GM18499 (cell line): ENCODE measurements at regions not wholly inside any gene's neighbourhood (a gene's known extent, or its start where the extent isn't known, plus 50 kb on each side); places are given as distances from the start of the nearest gene placed in this dataset.

Experiments used
- ATAC-seq: cut with Tn5 transposase; IDR thresholded peaks from one replicate; pipeline ENCODE4 v1.9.1; 2021; ENCODE audit warnings: moderate number of reproducible peaks; ENCODE audit not compliant: insufficient read depth, unreplicated experiment

DNA sequence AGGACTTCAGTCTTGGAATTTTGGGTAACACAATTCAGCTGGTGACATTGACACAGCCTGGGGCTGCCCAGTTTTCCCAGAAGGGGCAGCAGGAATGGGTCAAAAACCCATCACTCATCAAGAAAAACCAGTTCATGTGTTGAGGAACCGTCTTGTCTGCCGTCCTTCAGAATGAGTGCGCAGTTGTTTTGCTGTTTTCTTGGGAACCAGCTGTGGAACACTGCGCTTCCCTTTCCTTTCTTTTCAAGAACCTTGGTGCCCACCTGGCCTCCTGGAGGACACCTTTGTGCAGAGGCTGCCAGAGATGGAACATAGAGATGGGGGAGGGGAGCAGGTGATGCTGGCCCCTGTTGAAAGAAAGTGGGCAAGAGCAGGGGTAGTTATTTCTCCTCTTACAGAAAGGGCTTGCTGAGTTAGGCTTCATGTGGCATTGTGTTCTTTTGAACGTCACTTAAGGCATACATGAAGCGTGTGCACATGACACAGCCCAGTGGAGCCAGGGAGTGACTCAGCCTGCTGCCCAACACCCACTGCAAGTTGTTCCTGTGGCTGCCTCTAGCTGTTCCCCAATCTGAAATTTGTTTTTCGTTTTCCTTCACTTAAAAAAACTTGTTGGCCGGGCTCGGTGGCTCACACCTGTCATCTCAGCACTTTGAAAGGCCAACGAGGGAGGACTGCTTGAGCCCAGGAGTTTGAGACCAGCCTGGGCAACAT, 87.4 kb upstream of the TNS3 start:
- peak; percentile 80 for ATAC-seq

DNA sequence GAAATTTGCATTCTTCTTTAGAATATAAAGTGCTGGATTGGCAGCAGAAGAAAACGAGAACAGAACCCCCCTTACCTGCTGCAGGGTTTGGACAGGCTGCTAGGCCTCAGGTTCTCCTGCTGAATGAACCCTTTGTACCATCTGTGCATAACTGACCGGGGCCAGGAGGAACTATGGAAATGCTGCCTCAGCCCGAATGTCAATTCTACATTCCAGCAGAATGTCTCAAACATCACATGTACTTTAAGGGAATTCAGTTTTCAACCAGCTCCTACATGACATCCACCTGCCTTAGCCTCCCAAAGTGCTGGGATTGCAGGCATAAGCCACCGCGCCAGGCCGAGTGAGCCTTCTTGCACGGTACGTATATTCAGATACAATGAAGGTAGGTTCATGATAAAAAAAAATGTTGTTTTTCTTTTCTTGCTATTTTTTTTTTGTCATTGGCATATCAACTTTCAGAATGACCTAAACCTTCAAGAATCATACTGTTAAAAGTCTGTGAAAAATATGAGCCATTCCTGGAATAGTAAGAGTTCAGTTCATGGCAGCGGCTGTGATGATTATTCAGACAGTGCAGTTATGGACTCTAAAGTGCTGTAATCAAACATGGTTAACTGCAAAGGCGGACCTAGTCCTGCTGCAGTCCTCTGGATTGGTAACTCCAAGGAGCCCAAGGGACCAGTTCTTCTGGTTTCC, 84.4 kb upstream of the TNS3 start:
- ATAC-seq: no peak

- ATAC-seq: no peak
These were observed 82.8 kb upstream of the TNS3 start for GRCh38 chr7:47664650-47665195.

GRCh38 chr7:47663851-47664250, 81.9 kb upstream of the TNS3 start:
- no peak for ATAC-seq

GRCh38 chr7:47663213-47663612, 81.3 kb upstream of the TNS3 start:
- no peak for ATAC-seq

GRCh38 chr7:47661051-47661714, 79.3 kb upstream of the TNS3 start:
- peak; percentile 74 for ATAC-seq

GRCh38 chr7:47659664-47660462, 78.0 kb upstream of the TNS3 start:
- ATAC-seq: no peak

DNA sequence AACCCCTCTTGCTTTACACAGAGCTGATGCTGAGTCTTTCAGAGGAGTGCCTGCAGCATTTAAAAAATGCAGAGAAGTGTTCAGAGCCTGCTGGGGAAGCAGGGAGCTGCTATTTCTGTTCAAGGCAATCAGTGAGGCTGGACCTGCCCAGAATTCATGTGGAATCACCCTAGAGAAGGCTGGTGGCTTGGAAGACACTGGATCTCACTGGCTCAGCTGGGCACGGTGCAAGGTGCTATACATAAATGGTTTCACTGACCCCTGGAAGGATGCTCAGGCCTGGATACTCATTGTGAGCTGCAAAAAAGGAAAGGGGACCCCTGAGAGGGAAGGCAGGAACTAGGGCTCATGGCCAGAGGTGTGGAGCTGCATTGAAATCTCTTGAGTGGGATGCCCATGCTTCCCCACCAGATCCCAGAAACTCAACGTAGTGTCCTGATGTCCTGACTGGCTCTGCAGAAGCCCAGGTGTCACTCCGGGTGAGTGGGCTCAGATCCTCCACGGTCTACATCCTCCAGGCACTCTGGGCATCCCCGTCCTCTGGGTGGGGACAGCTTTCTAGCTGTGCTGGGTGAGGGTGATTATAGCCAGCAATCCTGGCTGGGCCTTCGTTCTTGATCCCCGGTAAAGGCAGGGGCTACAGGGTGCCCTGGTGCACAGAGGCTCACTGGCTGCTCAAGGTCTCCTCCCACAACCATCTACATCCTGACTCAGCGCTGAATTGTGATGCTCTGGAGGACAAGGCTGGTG, 77.2 kb upstream of the TNS3 start:
- ATAC-seq: no peak

DNA sequence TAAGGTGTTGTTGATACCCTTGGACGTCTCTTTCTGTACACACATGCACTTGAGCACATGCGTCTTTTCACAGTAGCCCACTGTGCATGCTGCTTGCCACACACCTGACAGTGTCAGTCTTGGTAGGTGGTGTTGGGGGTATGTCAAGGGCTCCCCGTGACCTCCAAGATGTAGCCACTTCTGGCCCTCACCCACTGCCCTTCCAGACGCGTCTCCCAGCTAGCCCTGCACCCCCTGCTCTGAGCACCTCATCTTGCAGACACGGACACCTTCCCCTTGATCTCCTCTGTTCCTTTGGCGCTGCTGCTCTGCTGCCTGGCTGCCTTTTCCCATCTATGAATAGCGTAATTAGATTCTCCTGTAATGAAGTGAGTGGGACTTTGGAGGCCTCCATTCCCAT, 75.2 kb upstream of the TNS3 start:
- no peak for ATAC-seq

GRCh38 chr7:47654672-47655298, 72.9 kb upstream of the TNS3 start:
- no peak for ATAC-seq

- no peak for ATAC-seq
These were observed 71.9 kb upstream of the TNS3 start for GRCh38 chr7:47653550-47654411.

- ATAC-seq: no peak
These were observed 70.7 kb upstream of the TNS3 start for GRCh38 chr7:47652591-47652990.

DNA sequence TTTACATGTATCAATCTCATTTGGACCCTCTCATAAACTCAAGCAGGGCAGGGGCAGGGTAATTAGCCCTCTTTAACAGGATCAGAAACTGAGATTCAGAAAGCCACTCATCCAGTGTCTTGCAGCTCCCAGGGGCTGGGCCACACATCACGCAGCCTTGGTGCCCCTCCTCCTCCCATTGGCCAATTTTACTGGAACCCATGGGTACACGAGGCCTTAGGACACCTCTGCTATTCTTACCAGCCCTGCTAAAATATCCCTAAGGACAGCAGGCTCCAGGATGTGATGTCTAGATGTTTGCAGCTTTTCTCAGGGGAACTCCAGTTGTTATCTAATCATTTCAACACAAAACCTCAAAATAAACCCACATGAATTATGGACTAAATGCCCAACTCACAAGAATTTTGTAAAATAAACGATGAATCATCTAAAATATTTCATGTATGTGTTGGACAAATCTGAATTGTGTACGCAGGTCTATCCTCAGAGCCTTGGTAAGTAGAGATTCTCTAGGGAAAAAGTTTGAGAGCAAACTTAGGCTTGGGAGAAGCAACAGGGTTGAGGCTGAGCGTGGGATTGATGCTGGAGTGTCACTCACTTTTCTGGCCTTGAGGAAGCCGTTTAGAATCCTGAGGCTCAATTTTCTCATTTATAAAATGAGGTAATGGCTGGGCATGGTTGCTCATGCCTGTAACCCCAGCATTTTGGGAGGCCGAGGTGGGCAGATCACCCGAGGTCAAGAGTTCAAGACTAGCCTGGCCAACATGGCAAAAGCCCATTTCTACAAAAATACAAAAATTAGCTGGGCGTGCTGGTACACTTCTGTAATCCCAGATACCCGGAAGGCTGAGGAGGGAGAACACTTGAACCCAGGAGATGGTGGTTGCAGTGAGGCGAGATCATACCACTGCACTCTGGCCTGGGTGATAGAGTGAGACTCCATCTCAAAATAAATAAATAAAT, 69.7 kb upstream of the TNS3 start:
- ATAC-seq: no peak

DNA sequence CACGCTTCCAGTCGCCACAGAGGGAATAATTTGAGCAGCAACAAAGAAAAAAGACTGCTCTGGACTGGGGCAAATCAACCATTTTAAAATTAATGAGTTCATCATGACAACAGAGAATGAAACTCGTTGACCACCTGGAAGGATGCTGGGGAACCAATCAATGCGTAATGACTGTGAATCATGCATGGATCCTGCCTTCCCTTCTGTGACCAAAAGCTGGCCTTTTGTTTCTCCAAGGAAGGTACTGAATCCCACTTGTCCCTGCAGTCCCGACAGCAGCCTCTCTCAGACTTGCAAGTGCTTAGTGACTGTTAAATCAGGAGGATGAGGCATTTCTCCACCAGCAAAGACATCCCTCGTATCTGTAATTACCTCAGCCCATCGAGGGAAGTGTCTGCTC, 68.0 kb upstream of the TNS3 start:
- no peak for ATAC-seq

- ATAC-seq: no peak
These were observed 66.5 kb upstream of the TNS3 start for GRCh38 chr7:47648275-47648925.

- ATAC-seq: no peak
These were observed 66.0 kb upstream of the TNS3 start for GRCh38 chr7:47647918-47648250.
